Heart left ventricle (tissue), 16 donors: ENCODE measurements at regions not wholly inside any gene's neighbourhood (a gene's known extent, or its start where the extent isn't known, plus 50 kb on each side); places are given as distances from the start of the nearest gene placed in this dataset.

Experiments used
- ATAC-seq, 4 donors: fragments of 200-7000 bp; cut with Tn5 transposase; one replicate each; pipeline ENCODE4 v1.9.1; 2020 to 2022; ENCODE audit warnings: moderate library complexity in 4 of 4, mild to moderate bottlenecking in 3 of 4, moderate number of reproducible peaks in 1 of 4
- DNase-seq, 5 donors: peaks; one replicate each; pipeline ENCODE4 v3.0.0-alpha.2; 2020
- H3K27ac ChIP-seq, 12 donors: fragments of 200-600 bp; sonication (generic) in 4 of 12; one replicate each; pipeline versions ENCODE4 v1.5.0 to v1.8.0; 2016 to 2022; ENCODE audit warnings: mild to moderate bottlenecking in 2 of 12
- H3K27me3 ChIP-seq, 9 donors: fragments of 200-600 bp; sonication (generic) in 2 of 9; one replicate each; pipeline versions ENCODE4 v1.5.1 to v1.8.0; 2016 to 2022; ENCODE audit warnings: mild to moderate bottlenecking in 3 of 9
- H3K36me3 ChIP-seq, 9 donors: fragments of 200-600 bp; sonication (generic) in 2 of 9; one replicate each; pipeline versions ENCODE4 v1.5.0 to v1.8.0; 2018 to 2022; ENCODE audit warnings: mild to moderate bottlenecking in 2 of 9
- H3K4me1 ChIP-seq, 12 donors: fragments of 200-600 bp; sonication (generic) in 4 of 12; one replicate each; pipeline versions ENCODE4 v1.5.0 to v1.8.0; 2016 to 2022; ENCODE audit warnings: mild to moderate bottlenecking in 3 of 12
- H3K4me3 ChIP-seq, 12 donors: fragments of 200-600 bp; sonication (generic) in 4 of 12; one replicate each; pipeline versions ENCODE4 v1.5.0 to v1.8.0; 2017 to 2022; ENCODE audit warnings: mild to moderate bottlenecking in 9 of 12, moderate library complexity in 4 of 12
- H3K9me3 ChIP-seq, 12 donors: fragments of 200-600 bp; sonication (generic) in 4 of 12; one replicate each; pipeline versions ENCODE4 v1.5.0 to v1.8.0; 2016 to 2022; ENCODE audit warnings: mild to moderate bottlenecking in 1 of 12
- CTCF ChIP-seq, 12 donors: fragments of 200-600 bp; sonication (generic) in 4 of 12; IDR thresholded peaks; one replicate each; pipeline versions ENCODE4 v1.5.0 to v1.8.0; 2018 to 2022; ENCODE audit warnings: antibody characterized with exemption in 12 of 12, mild to moderate bottlenecking in 5 of 12
- POLR2A ChIP-seq, 2 donors: fragments of 450-650 bp; IDR thresholded peaks; one replicate each; pipeline ENCODE4 v1.6.1; 2017; ENCODE audit warnings: antibody characterized with exemption in 2 of 2, mild to moderate bottlenecking in 2 of 2, moderate library complexity in 2 of 2
- WGBS, 4 donors: extraction: QIAGEN DNeasy Blood & Tissue Kit in 2 of 4; methylation state at CpG; one replicate each; pipeline versions ENCODE4 v1.1.5 to v1.1.7; 2013 to 2018; 5-methylcytosine and 5-hydroxymethylcytosine counted together
- intact Hi-C, 10 donors: fragments of 100-400 bp; cut with DNase I; formaldehyde crosslinking; loops; one replicate each; pipeline versions ENCODE4 v1.11.1 to v1.14.2; 2022
- donor health status: ischemic (EF 13 %, LVEDD 7.1; RV severe dilation, severe dysfunction).
- donor health status: healthy with polysubstance abuse.
- donor health status: DM: no; HTN: yes; CAD: no.
- donor health status: DM: no; HTN: no; CAD: no.
- donor health status: ischemic (EF 25% LVEDD 6.9; RV normal size, moderate dysfunction).
- donor health status: ischemic (EF 25% LVEDD 5.7; RV mildly dilated, moderate dysfunction).
- donor health status: healthy.
- donor health status: DM: yes; HTN: yes; CAD: no.
- donor health status: ischemic (EF 35%, LVEDD 5.7; RV mildly dilated, moderate dysfunction).
- donor health status: nonischemic (EF 11% LVEDD 7.7; RV severe dilation, severe dysfunction).
- donor health status: DM: yes; HTN: yes; CAD: no.
- donor health status: PGD.
- donor health status: ischemic (EF 29% LVEDD 5.4; RV normal size, mild dysfunction).
- donor health status: nonischemic (EF 23%, LVEDD 6.1; RV moderate dilation, normal function).

- H3K4me1 ChIP-seq, result no peaks in the 10 kb centered on the region
- H3K36me3 ChIP-seq, result no peaks in the 10 kb centered on the region
- no peak for TF ChIP-seq POLR2A (IDR thresholded peaks at IDR 0.05)
- TF ChIP-seq CTCF (IDR thresholded peaks at IDR 0.05), result no peak
- ATAC-seq (no peak), DNase-seq (no peak)
- peaks cover 0 to 6% (median 0%) of the 10 kb centered on the region in 12 donors for H3K9me3 ChIP-seq
- H3K4me3 ChIP-seq, result no peak overlapping the region
- H3K27me3 ChIP-seq, result no peaks in the 10 kb centered on the region
- WGBS, 4 donors, result 54 to 76% (median 64%) methylated on average over 4 of the region's 4 CpGs
- H3K27ac ChIP-seq, result no peak overlapping the region
- intact Hi-C loops, result no loop called here
These were observed 475.4 kb downstream of the NLGN4X start for GRCh38 chrX:5753291-5753690.

DNA sequence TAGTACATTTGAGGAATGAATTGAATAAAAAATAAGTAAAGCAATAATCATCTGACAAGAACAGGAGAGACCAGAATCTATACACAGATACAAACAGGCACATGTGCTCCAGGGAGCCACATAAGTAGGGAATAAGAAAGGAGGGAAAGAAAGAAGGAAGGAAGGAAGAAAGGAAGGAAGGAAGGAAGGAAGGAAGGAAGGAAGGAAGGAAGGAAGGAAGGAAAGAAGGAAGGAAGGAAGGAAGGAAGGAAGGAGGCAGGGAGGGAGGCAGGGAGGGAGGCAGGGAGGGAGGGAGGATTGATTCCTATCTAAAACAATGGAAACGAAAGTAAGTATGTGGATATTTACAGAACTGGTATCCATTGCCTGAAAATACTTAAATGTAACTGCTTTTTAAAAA lies 475.8 kb downstream of the NLGN4X start:
- no peak overlapping the region for H3K4me3 ChIP-seq
- H3K27me3 ChIP-seq, result no peaks in the 10 kb centered on the region
- peaks cover 0 to 6% (median 0%) of the 10 kb centered on the region in 12 donors for H3K9me3 ChIP-seq
- TF ChIP-seq CTCF (IDR thresholded peaks at IDR 0.05) (no peak), POLR2A (IDR thresholded peaks at IDR 0.05) (no peak)
- no peak overlapping the region for H3K27ac ChIP-seq
- intact Hi-C loops, result no loop called here
- H3K36me3 ChIP-seq, result no peaks in the 10 kb centered on the region
- DNase-seq (no peak), ATAC-seq (no peak)
- H3K4me1 ChIP-seq, result no peaks in the 10 kb centered on the region
- 71 to 100% (median 90%) methylated on average over 1 of the region's 1 CpG for WGBS, 4 donors

- Histone ChIP-seq H3K27ac (no peak overlapping the region), H3K36me3 (no peaks in the 10 kb centered on the region), H3K4me1 (no peaks in the 10 kb centered on the region), H3K27me3 (no peaks in the 10 kb centered on the region), H3K4me3 (no peak overlapping the region), H3K9me3 (peaks cover 0 to 6% (median 0%) of the 10 kb centered on the region in 12 donors)
- DNase-seq (no peak), ATAC-seq (no peak)
- 83 to 87% (median 85%) methylated on average over 9 of the region's 9 CpGs for WGBS, 4 donors
- no peak for TF ChIP-seq CTCF (IDR thresholded peaks at IDR 0.05)
- no peak for TF ChIP-seq POLR2A (IDR thresholded peaks at IDR 0.05)
- intact Hi-C loops, result no loop called here
These were observed 480.0 kb downstream of the NLGN4X start for GRCh38 chrX:5748586-5749150.

DNA sequence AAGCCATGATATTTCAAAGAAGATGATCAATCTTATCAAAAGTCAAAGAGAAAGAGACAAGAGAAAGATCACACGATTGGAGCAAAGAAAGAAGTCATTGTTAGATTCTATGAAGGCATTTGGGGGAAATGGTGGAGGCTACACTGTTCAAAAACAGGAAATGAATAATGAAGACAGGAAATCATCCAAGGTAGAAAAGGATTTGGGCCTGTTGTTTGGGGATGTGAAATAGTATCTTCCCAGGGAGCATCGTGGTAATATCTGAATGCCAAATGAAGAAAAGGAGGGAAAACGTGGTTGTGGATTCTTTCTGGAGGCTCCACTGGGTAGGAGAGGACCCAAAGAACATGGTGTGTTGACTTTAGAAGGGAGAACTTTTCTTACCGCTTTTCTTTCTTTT lies 482.4 kb downstream of the NLGN4X start:
- Histone ChIP-seq H3K36me3 (no peaks in the 10 kb centered on the region), H3K4me1 (no peaks in the 10 kb centered on the region), H3K27me3 (no peaks in the 10 kb centered on the region), H3K9me3 (peaks cover 0 to 3% (median 0%) of the 10 kb centered on the region in 12 donors), H3K27ac (no peak overlapping the region), H3K4me3 (no peak overlapping the region)
- 58 to 69% (median 65%) methylated on average over 4 of the region's 4 CpGs for WGBS, 4 donors
- intact Hi-C loops, result no loop called here
- no peak for DNase-seq
- TF ChIP-seq POLR2A (IDR thresholded peaks at IDR 0.05), result no peak
- TF ChIP-seq CTCF (IDR thresholded peaks at IDR 0.05), result no peak
- ATAC-seq, result no peak
